AG09309 (cell line): ENCODE measurements at regions not wholly inside any gene's neighbourhood (a gene's known extent, or its start where the extent isn't known, plus 50 kb on each side); places are given as distances from the start of the nearest gene placed in this dataset.
"Not testable (repeated sequence)": the region's sequence is repeated elsewhere in the genome, so short reads cannot be mapped to it uniquely, and the experiment has no call there.

Experiments used
- DNase-seq: peaks from one replicate; pipeline ENCODE4 v3.0.0-alpha.2; 2010; ENCODE audit warnings: low read depth
- H3K4me3 ChIP-seq: 2 replicates; pipeline ENCODE4 v1.5.1; 2011; ENCODE audit warnings: mild to moderate bottlenecking, low read depth, low read length, moderate library complexity; ENCODE audit not compliant: control insufficient read depth
- CTCF ChIP-seq: IDR thresholded peaks from 2 replicates; pipeline ENCODE4 v1.5.1; 2011; ENCODE audit warnings: mild to moderate bottlenecking, low read depth, low read length, inconsistent platforms; ENCODE audit not compliant: insufficient read depth, control insufficient read depth; ENCODE audit errors: missing control alignments

GRCh38 chr13:44308352-44308751 is 65.3 kb upstream of the SERP2 start:
- H3K4me3 ChIP-seq = no peak overlapping the region
- DNase-seq = no peak
- no peak for TF ChIP-seq CTCF

- H3K4me3 ChIP-seq = no peak overlapping the region
- DNase-seq = no peak
- TF ChIP-seq CTCF = no peak
These were observed 63.5 kb upstream of the SERP2 start for GRCh38 chr13:44309794-44310757.

- TF ChIP-seq CTCF = no peak
- no peak for DNase-seq
- H3K4me3 ChIP-seq = no peak overlapping the region
These were observed 62.4 kb upstream of the SERP2 start for GRCh38 chr13:44311011-44311780.

GRCh38 chr13:44312131-44312530 is 61.5 kb upstream of the SERP2 start:
- no peak overlapping the region for H3K4me3 ChIP-seq
- no peak for TF ChIP-seq CTCF
- no peak for DNase-seq

- DNase-seq = peak; percentile 83
- TF ChIP-seq CTCF = no peak
- no peak overlapping the region for H3K4me3 ChIP-seq
These were observed 60.6 kb upstream of the SERP2 start for GRCh38 chr13:44312834-44313551.

- TF ChIP-seq CTCF = no peak
- DNase-seq = peak; percentile 61
- H3K4me3 ChIP-seq = no peak overlapping the region
These were observed 60.0 kb upstream of the SERP2 start for GRCh38 chr13:44313674-44314073.

GRCh38 chr13:44314160-44314559 is 59.5 kb upstream of the SERP2 start:
- H3K4me3 ChIP-seq, DNase-seq: not testable (repeated sequence)
